HEK293 (cell line): ENCODE measurements at regions not wholly inside any gene's neighbourhood (a gene's known extent, or its start where the extent isn't known, plus 50 kb on each side); places are given as distances from the start of the nearest gene placed in this dataset.

Source experiments
- CTCF ChIA-PET: fragments of 350-600 bp; formaldehyde crosslinking; extraction: SDS; loops from one replicate; lab custom pipeline; 2021; ENCODE audit warnings: antibody characterized with exemption; lab: Yijun Ruan, JAX
- POLR2A ChIA-PET: fragments of 300-600 bp; formaldehyde crosslinking; extraction: SDS; loops from one replicate; lab custom pipeline; 2020; ENCODE audit warnings: antibody characterized with exemption, inconsistent platforms; lab: Yijun Ruan, JAX
- H3K27ac ChIP-seq: fragments of 200-500 bp; sonication (Bioruptor generic); 2 replicates; pipeline ENCODE4 v1.5.1; 2014; ENCODE audit warnings: low read depth, low read length, control low read depth, inconsistent platforms; ENCODE audit errors: extremely low read depth
- H3K36me3 ChIP-seq, 2 experiments: fragments of 200-500 bp in 1 of 2; sonication (Bioruptor generic) in 1 of 2; 1 replicate in 1 of 2; 2 replicates in 1 of 2; pipeline ENCODE4 v1.5.1; 2014 to 2017; ENCODE audit warnings: inconsistent platforms in 2 of 2, low read length in 2 of 2; ENCODE audit not compliant: control insufficient read depth in 2 of 2, insufficient read depth in 1 of 2
- H3K4me1 ChIP-seq: fragments of 200-500 bp; sonication (Bioruptor generic); 2 replicates; pipeline ENCODE4 v1.5.1; 2014; ENCODE audit warnings: mild to moderate bottlenecking, low read length, inconsistent platforms; ENCODE audit not compliant: control insufficient read depth, insufficient read depth
- H3K4me3 ChIP-seq: 2 replicates; pipeline ENCODE4 v1.5.1; 2011; ENCODE audit warnings: low read depth, mild to moderate bottlenecking, control low read depth, low read length, moderate library complexity
- H3K9me3 ChIP-seq: fragments of 200-500 bp; sonication (Bioruptor generic); 2 replicates; pipeline ENCODE4 v1.5.1; 2014; ENCODE audit warnings: low read depth, low read length, inconsistent platforms; ENCODE audit not compliant: control insufficient read depth, insufficient read depth
- BCL11B ChIP-seq: fragments of 450-650 bp; formaldehyde crosslinking; IDR thresholded peaks from 2 replicates; pipeline ENCODE4 v1.5.1; 2016; ENCODE audit warnings: low read depth, missing biosample characterization, missing genetic modification characterization
- ELK4 ChIP-seq: IDR thresholded peaks from 2 replicates; pipeline ENCODE4 v1.6.1; 2011; ENCODE audit warnings: mild to moderate bottlenecking, low read depth, low read length, borderline replicate concordance
- FEZF1 ChIP-seq: fragments of 450-650 bp; formaldehyde crosslinking; IDR thresholded peaks from 2 replicates; pipeline ENCODE4 v1.5.1; 2016; ENCODE audit warnings: missing biosample characterization, missing genetic modification characterization
- GLI2 ChIP-seq: fragments of 450-650 bp; formaldehyde crosslinking; IDR thresholded peaks from 2 replicates; pipeline ENCODE4; 2017; ENCODE audit warnings: missing biosample characterization, missing genetic modification characterization, low read depth, borderline replicate concordance
- GLIS1 ChIP-seq: fragments of 450-650 bp; formaldehyde crosslinking; IDR thresholded peaks from 2 replicates; pipeline ENCODE4 v1.5.1; 2016; ENCODE audit warnings: missing biosample characterization, missing genetic modification characterization
- INSM2 ChIP-seq: fragments of 450-650 bp; formaldehyde crosslinking; IDR thresholded peaks from 2 replicates; pipeline ENCODE4 v1.5.1; 2016; ENCODE audit warnings: missing biosample characterization, missing genetic modification characterization
- KLF9 ChIP-seq: fragments of 450-650 bp; formaldehyde crosslinking; IDR thresholded peaks from 2 replicates; pipeline ENCODE4 v1.5.1; 2016; ENCODE audit warnings: missing biosample characterization, missing genetic modification characterization, low read depth
- SCRT1 ChIP-seq: fragments of 450-650 bp; formaldehyde crosslinking; IDR thresholded peaks from 2 replicates; pipeline ENCODE4 v1.5.1; 2016; ENCODE audit warnings: missing biosample characterization, missing genetic modification characterization, borderline replicate concordance
- SCRT2 ChIP-seq: fragments of 450-650 bp; formaldehyde crosslinking; IDR thresholded peaks from 2 replicates; pipeline ENCODE4 v1.5.1; 2016; ENCODE audit warnings: missing biosample characterization, missing genetic modification characterization
- YY1 ChIP-seq: fragments of 450-650 bp; formaldehyde crosslinking; IDR thresholded peaks from 2 replicates; pipeline ENCODE4 v1.5.1; 2018; ENCODE audit warnings: missing biosample characterization, missing genetic modification characterization
- ZBTB20 ChIP-seq: fragments of 450-650 bp; formaldehyde crosslinking; IDR thresholded peaks from 2 replicates; pipeline ENCODE4 v1.5.1; 2016; ENCODE audit warnings: missing biosample characterization, missing genetic modification characterization
- ZBTB44 ChIP-seq: fragments of 450-650 bp; IDR thresholded peaks from 2 replicates; pipeline ENCODE4 v1.5.1; 2018; ENCODE audit warnings: missing biosample characterization, mild to moderate bottlenecking, missing genetic modification characterization
- ZFP37 ChIP-seq: fragments of 450-650 bp; formaldehyde crosslinking; IDR thresholded peaks from 2 replicates; pipeline ENCODE4 v1.5.1; 2016; ENCODE audit warnings: missing biosample characterization, missing genetic modification characterization
- ZNF2 ChIP-seq: fragments of 450-650 bp; formaldehyde crosslinking; IDR thresholded peaks from 2 replicates; pipeline ENCODE4 v1.5.1; 2016; ENCODE audit warnings: missing biosample characterization, missing genetic modification characterization
- ZNF239 ChIP-seq: fragments of 450-650 bp; formaldehyde crosslinking; IDR thresholded peaks from 2 replicates; pipeline ENCODE4 v1.5.1; 2016; ENCODE audit warnings: missing biosample characterization, missing genetic modification characterization
- ZNF24 ChIP-seq: fragments of 450-650 bp; formaldehyde crosslinking; IDR thresholded peaks from 2 replicates; pipeline ENCODE4 v1.5.1; 2016; ENCODE audit warnings: missing biosample characterization, missing genetic modification characterization
- ZNF280D ChIP-seq: fragments of 450-650 bp; formaldehyde crosslinking; IDR thresholded peaks from 2 replicates; pipeline ENCODE4 v1.5.1; 2016; ENCODE audit warnings: missing biosample characterization, missing genetic modification characterization
- ZNF341 ChIP-seq: fragments of 450-650 bp; formaldehyde crosslinking; IDR thresholded peaks from 2 replicates; pipeline ENCODE4; 2016; ENCODE audit warnings: low read depth, missing biosample characterization, missing genetic modification characterization
- ZNF37A ChIP-seq: fragments of 450-650 bp; IDR thresholded peaks from 2 replicates; pipeline ENCODE4 v1.5.1; 2018; ENCODE audit warnings: missing biosample characterization, missing genetic modification characterization
- ZNF391 ChIP-seq: fragments of 450-650 bp; formaldehyde crosslinking; IDR thresholded peaks from 2 replicates; pipeline ENCODE4 v1.5.1; 2016; ENCODE audit warnings: low read depth, missing biosample characterization, missing genetic modification characterization, borderline replicate concordance
- ZNF394 ChIP-seq: fragments of 450-650 bp; formaldehyde crosslinking; IDR thresholded peaks from 2 replicates; pipeline ENCODE4 v1.5.1; 2016; ENCODE audit warnings: missing biosample characterization, missing genetic modification characterization, mild to moderate bottlenecking, moderate library complexity, borderline replicate concordance
- ZNF514 ChIP-seq: fragments of 450-650 bp; formaldehyde crosslinking; IDR thresholded peaks from 2 replicates; pipeline ENCODE4 v1.5.1; 2016; ENCODE audit warnings: missing biosample characterization, missing genetic modification characterization
- ZNF521 ChIP-seq: fragments of 450-650 bp; formaldehyde crosslinking; IDR thresholded peaks from 2 replicates; pipeline ENCODE4 v1.5.1; 2017; ENCODE audit warnings: missing biosample characterization, mild to moderate bottlenecking, missing genetic modification characterization
- ZNF585B ChIP-seq: fragments of 450-650 bp; formaldehyde crosslinking; IDR thresholded peaks from 2 replicates; pipeline ENCODE4 v1.5.1; 2016; ENCODE audit warnings: missing biosample characterization, missing genetic modification characterization
- ZNF600 ChIP-seq: fragments of 450-650 bp; formaldehyde crosslinking; IDR thresholded peaks from 2 replicates; pipeline ENCODE4 v1.5.1; 2016; ENCODE audit warnings: missing biosample characterization, missing genetic modification characterization
- ZNF792 ChIP-seq: fragments of 450-650 bp; formaldehyde crosslinking; IDR thresholded peaks from 2 replicates; pipeline ENCODE4 v1.5.1; 2016; ENCODE audit warnings: missing biosample characterization, missing genetic modification characterization
- ZNF843 ChIP-seq: fragments of 450-650 bp; formaldehyde crosslinking; IDR thresholded peaks from 2 replicates; pipeline ENCODE4 v1.5.1; 2016; ENCODE audit warnings: missing biosample characterization, missing genetic modification characterization
- ZSCAN30 ChIP-seq: fragments of 450-650 bp; IDR thresholded peaks from 2 replicates; pipeline ENCODE4 v1.5.1; 2018; ENCODE audit warnings: missing biosample characterization, mild to moderate bottlenecking, missing genetic modification characterization, moderate library complexity
- TF ChIP-seq, protein P1 (sequence below): fragments of 450-650 bp; formaldehyde crosslinking; IDR thresholded peaks from 2 replicates; pipeline ENCODE4 v1.5.1; 2016; ENCODE audit warnings: missing biosample characterization, missing genetic modification characterization

GRCh38 chr5:2895196-2895595 lies 143.7 kb upstream of the IRX2 start:
- Histone ChIP-seq H3K9me3 (no peaks in the 10 kb centered on the region), H3K27ac (no peak overlapping the region), H3K36me3 (no peaks in the 10 kb centered on the region), H3K4me1 (no peaks in the 10 kb centered on the region), H3K4me3 (no peak overlapping the region)
- POLR2A ChIA-PET = no interaction called here
- TF ChIP-seq ZNF391 (tag by site-specific recombination) = no peak
- no peak for TF ChIP-seq ZNF24 (tag by site-specific recombination)
- no peak for TF ChIP-seq ZNF600 (tag by site-specific recombination)
- no peak for TF ChIP-seq ZNF585B (tag by site-specific recombination)
- no peak for TF ChIP-seq ZFP37
- no peak for TF ChIP-seq ZNF37A (tag by site-specific recombination)
- TF ChIP-seq SCRT2 (tag by site-specific recombination) = no peak
- no peak for TF ChIP-seq SCRT1 (tag by site-specific recombination)
- TF ChIP-seq, protein P1, sequence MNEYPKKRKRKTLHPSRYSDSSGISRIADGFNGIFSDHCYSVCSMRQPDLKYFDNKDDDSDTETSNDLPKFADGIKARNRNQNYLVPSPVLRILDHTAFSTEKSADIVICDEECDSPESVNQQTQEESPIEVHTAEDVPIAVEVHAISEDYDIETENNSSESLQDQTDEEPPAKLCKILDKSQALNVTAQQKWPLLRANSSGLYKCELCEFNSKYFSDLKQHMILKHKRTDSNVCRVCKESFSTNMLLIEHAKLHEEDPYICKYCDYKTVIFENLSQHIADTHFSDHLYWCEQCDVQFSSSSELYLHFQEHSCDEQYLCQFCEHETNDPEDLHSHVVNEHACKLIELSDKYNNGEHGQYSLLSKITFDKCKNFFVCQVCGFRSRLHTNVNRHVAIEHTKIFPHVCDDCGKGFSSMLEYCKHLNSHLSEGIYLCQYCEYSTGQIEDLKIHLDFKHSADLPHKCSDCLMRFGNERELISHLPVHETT = no peak
- no peak for TF ChIP-seq ZNF521 (tag by site-specific recombination)
- TF ChIP-seq BCL11B (tag by site-specific recombination) = no peak
- no peak for TF ChIP-seq ZNF280D (tag by site-specific recombination)
- TF ChIP-seq KLF9 (tag by site-specific recombination) = no peak
- no peak for TF ChIP-seq ZBTB44 (tag by site-specific recombination)
- TF ChIP-seq, all 188 proteins: peak for 0
- CTCF ChIA-PET = no interaction called here

DNA sequence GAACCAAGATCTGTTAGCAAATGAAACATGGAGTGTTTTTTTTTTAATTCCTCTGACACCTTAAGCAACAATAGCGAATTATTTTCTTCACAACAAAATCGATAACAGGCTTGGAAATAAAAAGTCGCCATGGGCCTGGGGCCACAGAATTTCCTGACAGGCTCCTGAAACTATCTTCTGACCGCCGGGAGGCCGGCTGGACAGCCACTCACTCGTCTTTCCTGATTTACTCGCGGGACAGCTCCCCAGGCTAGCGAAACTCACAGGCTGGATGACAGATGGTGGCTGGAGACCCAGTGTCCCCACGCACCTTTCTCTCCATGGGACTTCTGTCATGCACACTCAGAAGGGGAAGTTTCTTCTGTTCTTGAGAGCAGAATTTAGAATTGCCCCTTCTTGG lies 143.3 kb upstream of the IRX2 start:
- Histone ChIP-seq H3K9me3 (no peaks in the 10 kb centered on the region), H3K36me3 (no peaks in the 10 kb centered on the region), H3K4me3 (no peak overlapping the region), H3K4me1 (no peaks in the 10 kb centered on the region), H3K27ac (no peak overlapping the region)
- POLR2A ChIA-PET = no interaction called here
- CTCF ChIA-PET = no interaction called here
- no peak for TF ChIP-seq INSM2 (tag by site-specific recombination)
- TF ChIP-seq ELK4 = no peak
- TF ChIP-seq ZNF792 = no peak
- no peak for TF ChIP-seq ZNF239 (tag by site-specific recombination)
- no peak for TF ChIP-seq ZNF394 (tag by site-specific recombination)
- no peak for TF ChIP-seq ZNF2 (tag by site-specific recombination)
- TF ChIP-seq ZBTB20 = no peak
- no peak for TF ChIP-seq YY1 (tag by site-specific recombination)
- no peak for TF ChIP-seq ZNF843 (tag by site-specific recombination)
- no peak for TF ChIP-seq GLI2 (tag by site-specific recombination)
- TF ChIP-seq ZNF341 (tag by site-specific recombination) = no peak
- no peak for TF ChIP-seq ZSCAN30
- no peak for TF ChIP-seq GLIS1 (tag by site-specific recombination)
- TF ChIP-seq ZNF514 (tag by site-specific recombination) = no peak
- no peak for TF ChIP-seq FEZF1 (tag by site-specific recombination)
